Hepatic stellate cell (primary cell): ENCODE measurements at regions not wholly inside any gene's neighbourhood (a gene's known extent, or its start where the extent isn't known, plus 50 kb on each side); places are given as distances from the start of the nearest gene placed in this dataset.
"Not testable (repeated sequence)": the region's sequence is repeated elsewhere in the genome, so short reads cannot be mapped to it uniquely, and the experiment has no call there.

Source experiments
- DNase-seq: peaks from one replicate; pipeline ENCODE4 v3.0.0; 2011; ENCODE audit warnings: low spot score

DNA sequence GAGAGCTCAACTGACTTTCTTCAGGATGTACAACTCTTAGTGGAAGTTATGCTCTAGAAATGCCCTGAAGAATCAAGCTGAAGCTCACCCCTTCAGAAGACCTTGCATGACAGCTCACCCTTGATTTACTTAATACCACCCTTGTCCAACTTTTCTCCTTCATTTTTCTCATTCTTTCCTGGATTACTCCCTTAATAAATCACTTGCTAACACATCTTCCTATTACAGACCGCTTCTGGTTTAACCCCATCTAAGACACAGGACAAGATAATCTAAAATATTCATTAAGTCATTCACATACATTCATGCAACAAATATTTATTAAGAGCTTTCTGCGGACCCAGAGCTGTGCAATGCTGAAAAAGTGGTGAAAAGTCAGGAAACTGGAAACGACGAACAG, 630.7 kb upstream of the RORB start:
- no peak for DNase-seq

DNA sequence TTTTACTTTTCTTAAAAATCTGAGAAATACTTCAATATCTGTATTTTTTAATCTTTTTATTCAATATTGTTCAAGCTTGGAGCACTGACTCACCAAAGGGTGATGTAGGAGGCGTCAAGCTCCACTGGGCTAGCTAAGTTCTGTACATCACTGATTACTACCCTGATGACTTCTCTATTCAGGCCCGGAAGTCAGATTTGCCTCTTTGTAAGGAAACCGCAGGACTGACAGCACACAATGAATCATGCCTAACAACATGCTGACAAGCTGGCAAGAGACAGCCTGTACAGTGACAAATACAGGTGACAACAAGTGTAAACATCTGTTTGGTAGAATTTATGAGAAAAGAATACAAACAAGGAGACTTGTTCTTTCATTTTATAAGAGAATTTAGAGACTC, 627.9 kb upstream of the RORB start:
- no peak for DNase-seq

DNA sequence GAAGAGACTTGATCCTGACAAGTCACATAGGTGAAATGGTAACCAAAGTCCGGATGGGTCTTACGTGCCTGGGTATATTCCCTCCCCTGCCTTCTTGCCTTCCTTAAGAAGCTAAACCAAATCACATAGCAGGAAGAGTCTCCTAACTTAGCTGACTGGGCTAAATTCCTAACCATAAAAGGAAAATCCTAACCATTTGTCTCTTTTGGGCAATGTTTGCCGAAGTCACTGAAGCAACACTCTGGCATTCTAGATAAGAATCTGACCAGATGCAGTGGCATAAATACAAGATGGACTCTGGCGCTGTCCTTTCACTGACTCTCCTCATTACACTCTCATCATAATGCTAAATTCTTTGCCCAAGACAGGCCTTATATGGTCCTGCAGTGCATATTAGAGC, 625.5 kb upstream of the RORB start:
- DNase-seq, result no peak

DNA sequence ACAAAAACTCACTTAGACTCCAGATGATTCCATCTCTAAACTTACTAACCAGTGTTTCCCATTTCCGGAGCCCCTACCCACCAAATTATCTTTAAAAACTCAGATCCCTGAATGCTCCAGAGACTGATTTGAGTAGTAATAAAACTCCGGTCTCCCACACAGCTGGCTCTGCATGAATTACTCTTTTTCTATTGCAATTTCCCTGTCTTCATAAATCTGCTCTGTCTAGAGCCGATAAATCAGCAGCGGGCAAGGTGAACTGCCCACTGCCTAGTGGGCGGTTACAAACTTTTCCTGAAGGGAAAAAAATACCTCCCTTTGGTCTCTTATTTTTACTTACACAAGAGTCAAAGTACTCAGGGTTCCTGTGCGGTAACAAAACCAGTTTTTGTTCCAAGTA, 624.4 kb upstream of the RORB start:
- DNase-seq, result no peak

DNA sequence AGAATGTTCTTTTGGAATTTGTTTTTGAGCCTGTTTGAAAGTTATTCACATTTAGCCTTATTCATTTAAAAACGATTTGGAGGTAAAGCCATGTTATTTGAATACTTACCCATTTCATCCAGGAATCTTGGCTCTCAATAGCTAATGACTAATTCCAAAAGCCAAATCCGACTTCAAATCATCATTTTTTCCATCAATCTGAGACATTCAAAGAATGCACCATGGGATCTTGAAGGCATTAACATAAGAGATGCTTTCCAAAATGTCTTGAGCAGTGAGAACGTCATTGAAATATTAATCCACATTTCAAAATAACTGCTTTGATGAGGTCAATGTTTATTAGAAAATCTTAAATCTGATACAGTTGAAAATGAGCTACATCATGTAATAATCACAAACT, 617.0 kb upstream of the RORB start:
- no peak for DNase-seq

DNA sequence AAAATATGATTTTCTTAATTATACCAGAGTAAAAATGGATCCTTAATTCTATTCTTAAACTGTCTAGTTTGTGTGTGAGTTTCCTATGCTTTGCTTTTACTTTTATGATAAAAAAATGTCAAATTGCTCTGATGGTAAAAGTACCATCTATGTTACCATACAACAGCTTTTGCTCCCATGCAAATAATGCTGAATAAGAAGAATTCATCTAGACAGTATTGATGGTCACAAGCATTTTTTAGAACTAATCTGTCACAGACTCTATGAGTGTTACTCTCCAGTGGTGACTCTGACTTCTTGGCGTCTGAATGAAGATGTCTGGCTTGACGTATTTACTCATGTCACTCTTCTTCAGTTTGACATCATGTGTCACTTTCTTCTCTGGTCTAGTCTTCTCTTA, 608.1 kb upstream of the RORB start:
- DNase-seq, result no peak

DNA sequence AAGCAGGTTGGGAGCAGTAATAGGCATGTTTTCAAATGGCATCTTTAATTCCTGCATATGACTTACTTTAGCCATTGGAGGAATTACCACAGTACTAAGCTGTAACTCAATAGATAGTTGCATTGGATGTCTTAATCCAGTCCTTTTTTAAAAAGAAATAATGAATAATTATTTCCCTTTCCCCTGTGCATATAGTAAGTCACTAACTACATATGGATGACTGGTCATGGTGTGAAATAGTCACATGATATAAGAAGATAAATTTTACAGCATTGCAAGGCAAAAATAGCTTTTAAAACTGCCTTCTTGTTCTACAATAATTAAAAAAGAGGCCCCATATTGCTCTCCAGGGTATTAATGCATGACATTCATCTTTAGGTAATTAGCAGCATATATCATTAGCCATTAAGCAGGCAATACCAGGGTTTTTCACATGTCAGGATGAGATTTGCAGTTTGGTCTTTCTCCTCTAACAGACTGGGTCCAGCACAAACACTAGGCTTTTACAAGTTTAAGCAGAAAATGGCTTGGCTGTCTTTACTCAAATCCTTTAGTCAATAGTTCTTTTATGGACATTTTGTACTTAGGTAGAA, 606.4 kb upstream of the RORB start:
- DNase-seq, result no peak

DNA sequence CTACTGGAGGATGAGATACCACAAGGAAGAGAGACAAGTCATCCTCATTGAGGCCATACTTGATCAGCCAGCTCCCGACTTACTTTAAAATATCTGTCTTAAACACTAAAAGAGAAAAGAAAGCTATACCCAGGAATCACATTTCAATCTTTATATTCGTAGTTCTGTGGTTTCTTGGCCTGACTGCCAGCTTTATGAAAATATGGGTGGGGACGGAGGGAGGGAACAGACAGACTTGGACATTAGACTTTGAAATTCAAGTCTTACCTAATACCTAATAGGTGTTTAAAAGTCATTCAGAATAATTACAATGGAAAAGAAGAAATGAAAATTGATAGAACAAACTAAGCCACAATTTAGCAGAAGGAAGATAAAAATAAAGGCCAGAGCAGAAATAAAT, 604.8 kb upstream of the RORB start:
- DNase-seq, result no peak

DNA sequence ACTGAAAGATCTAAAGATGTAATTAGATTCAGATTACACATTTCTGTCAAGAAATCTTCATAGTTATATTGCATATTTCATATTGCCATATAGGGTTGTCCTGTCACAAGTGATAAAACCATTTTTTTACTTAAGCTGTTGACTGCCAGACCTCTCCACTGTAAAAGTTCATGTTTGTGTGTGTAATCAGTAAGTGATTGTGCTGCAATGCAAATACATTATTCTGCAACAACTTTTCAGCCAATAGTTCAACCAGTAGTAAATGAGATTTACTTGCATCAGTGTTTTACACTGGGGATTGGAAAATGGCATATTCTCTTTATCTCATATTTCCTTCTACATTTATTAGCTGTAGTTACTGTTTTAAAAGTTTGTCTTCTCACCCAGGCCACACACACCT, 603.9 kb upstream of the RORB start:
- no peak for DNase-seq

DNA sequence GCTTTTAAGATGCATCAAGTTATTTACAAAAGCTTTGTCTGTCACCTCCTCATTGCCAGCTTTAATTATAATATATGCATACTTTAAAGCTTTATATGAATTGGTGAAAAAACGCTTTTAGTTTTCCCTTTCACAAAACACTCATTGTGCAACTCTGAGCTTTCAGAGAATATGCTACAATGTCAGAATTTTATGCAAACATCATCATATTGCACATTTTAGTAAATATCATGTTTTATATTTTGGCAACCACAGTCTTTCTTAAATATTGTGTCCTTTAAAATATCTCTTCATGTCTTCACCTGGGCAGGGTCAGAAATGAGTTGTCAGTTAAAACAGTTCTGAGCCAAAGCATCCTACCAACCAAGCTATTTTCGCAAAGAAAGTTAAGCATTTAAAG, 601.1 kb upstream of the RORB start:
- no peak for DNase-seq

DNA sequence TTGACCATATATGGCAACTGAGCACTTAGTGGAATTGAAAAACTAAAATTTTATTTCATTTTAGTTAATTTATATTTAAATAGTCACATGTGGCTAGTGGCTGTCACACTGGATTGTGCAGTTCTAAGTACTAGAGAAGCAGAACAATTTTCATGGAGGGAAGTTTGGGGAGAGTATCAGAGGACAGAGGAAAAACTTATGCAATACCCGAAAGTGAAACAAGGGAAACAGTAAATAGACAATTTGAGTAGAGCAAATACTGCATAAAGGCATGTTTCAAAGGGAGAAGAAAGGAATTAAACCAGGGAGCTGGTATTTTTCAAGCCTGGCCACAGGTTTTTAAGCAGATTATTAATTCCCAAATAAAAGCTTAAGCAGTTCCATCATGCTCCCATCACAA, 590.5 kb upstream of the RORB start:
- no peak for DNase-seq

DNA sequence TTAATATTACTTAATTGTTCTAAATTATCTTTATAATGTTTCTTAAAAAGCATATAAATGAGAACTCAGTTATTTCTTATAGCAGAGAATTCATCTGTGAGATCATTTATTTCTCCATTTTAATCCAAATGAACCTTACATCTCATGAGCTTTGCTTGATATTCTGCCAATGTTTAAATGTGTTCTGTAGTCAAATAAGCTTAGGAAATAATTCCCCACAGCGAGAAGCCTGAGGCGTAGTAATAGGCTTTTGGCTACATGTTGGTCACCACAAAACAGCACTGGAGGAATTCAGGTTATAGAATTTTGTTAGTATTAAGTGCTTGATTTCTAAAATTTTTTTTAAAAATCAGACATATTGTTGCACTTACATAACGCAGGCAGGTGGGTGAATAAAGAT, 585.3 kb upstream of the RORB start:
- DNase-seq, result no peak

DNA sequence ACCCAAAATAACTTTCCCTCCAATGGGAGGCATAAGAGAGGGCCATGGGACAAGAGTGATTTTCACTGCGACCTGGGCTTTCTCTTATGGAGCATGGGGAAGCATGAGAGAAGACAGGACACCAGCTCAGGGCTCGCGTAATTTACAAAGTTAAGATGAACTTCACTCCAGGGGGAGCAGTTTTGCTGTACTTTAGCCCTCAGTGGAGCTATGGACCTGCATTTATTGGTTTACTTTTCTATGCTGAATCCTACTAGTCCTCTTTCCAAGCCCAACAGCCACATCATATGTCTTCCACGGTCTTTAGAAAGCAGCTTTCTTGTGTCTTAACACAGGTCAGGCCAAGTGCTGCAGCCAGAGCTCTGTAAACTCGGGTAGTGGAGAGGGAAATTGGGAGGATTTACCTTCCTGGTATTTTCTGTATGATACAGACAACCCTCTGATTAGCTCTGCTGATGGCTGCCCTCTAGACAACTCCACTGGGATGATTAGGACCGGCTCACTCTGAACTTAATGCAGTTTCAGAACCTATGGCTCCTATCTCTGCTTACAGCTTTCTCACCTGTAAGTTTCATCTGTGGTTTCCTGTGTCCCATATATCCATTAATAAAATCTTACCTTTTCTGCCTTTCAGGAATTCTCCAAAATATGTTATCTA, 581.0 kb upstream of the RORB start:
- no peak for DNase-seq

DNA sequence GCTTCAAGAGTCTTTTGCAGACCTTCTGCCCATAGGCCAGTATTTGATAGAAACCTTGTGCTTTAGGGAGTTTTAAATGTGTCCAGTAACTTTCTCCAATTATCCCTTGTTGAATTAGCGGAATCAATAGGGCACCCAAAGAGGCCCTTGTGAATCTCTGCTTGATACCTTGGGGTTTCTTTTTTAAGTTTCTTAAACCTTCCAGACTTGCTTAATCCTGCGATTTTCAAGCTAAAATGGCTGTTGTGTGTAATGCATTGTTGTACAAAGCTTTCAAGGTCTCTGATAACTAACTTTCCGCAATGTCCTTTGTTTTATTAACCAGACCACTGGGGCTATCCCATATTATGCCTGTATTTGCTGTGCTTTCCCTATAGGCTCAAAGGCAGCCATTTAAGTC, 577.4 kb upstream of the RORB start:
- no peak for DNase-seq

DNA sequence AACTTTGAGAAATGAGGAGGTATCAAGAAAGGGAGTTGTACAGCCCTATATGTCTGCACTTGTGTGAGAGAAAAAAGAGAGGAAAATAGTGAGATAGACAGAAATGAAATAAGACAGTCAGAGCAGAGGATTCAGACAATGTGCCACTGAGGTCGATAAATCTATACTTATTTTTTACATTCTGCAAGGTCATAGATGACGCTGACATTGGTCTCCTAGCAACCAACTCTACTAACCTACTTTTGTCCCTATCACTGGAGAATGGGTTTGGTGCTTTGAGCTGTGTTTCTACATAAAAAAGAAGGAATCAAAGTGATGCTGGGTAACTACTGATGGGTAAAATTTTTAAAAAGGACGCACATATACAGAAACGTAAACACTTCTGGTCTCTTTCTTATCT, 573.3 kb upstream of the RORB start:
- no peak for DNase-seq

DNA sequence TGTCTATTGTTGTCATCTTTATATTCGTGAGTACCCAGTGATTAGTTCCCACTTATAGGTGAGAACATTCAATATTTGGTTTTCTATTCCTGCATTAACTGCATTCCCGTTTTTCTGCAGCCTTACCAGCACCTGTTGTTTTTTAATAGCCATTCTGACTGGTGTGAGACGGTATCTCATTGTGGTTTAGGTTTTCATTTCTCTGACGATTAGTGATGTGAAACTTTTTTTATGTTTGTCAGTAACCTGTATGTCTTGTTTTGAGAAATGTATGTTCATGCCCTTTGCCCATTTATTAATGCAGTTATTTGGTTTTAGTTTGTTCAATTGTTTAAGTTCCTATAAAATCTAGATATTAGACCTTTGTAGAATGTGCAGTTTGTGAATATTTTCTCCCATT, 546.0 kb upstream of the RORB start:
- no peak for DNase-seq

DNA sequence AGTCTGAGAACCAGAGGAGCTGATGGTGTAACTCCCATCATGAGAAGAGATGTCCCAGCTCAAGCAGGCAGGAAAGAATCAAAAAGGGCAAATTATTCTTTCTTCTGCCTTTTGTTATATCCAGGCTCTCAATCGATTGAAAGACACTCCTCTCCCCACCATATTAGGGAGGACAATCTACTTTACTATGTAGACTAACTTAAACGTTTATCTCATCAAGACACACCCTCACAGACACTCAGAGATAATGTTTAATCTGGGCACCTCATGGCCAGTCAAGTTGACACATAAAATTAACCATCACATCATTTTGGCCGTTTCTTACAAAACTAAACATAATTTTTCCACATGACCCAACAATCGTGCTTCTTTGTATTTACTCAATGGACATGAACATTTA, 534.3 kb upstream of the RORB start:
- no peak for DNase-seq

DNA sequence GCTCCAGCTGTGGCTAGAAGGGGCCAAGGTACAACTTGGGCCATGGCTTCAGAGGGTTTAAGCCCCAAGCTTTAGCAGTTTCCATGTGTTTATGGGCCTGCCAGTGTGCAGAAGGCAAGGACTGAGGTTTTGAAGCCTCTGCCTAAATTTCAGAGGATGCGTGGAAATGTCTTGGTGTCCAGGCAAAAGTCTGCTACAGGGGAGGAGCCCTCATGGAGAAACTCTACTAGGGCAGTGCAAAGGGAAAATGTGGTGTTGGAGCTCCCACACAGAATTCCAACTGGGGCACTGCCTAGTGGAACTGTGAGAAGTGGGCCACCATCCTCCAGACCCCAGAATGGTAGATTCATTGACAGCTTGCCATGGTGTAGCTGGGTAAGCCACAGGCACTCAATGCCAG, 527.2 kb upstream of the RORB start:
- no peak for DNase-seq

DNA sequence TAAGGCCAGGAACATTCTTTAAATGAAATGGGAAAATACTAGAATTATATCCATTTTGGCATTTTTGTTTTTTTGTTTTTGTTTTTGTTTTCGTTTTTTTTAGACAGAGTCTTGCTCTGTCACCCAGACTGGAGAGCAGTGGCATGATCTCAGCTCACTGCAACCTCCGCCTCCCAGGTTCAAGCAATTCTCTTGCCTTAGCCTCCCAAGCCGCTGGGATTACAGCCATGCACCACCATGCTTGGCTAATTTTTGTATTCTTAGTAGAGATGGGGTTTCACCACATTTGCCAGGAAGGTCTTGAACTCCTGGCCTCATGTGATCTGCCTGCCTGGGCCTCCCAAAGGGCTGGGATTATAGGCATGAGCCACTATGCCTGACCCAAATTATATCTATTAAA, 520.7 kb upstream of the RORB start:
- not testable (repeated sequence) for DNase-seq

DNA sequence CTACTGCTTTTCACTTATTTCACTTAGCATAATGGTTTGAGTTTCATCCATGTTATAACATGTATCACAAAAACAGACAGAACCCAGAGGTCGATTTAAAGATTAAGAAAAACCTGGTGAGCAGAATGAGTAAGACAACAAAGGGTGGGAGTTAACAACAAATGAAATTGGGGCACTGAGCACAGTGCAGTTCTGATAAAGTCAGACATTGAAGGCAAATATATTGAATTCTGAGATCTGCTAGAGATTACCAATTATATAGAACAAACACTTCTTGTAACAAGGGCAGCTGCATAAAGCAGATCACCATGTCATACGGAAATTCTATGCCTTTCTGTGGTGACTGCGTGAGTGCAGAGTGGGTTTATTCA, 517.3 kb upstream of the RORB start:
- no peak for DNase-seq

DNA sequence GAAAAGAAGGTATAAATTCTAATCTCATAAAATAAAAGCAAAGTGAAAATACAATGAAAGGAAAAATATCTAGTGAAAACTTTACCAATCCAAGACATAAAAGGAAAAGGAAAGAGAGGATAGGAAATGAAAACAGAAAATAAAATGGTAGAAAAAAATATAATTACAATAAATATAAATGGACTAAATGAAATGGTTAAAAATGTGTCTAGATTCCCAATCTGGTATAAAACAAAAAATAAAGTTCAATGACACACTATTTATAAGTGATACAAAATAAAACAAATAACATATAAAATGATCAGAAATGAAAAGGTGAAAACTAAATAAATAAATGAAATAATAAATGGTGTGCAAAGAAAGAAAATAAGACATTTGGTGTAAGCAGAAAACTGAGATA, 516.4 kb upstream of the RORB start:
- no peak for DNase-seq

DNA sequence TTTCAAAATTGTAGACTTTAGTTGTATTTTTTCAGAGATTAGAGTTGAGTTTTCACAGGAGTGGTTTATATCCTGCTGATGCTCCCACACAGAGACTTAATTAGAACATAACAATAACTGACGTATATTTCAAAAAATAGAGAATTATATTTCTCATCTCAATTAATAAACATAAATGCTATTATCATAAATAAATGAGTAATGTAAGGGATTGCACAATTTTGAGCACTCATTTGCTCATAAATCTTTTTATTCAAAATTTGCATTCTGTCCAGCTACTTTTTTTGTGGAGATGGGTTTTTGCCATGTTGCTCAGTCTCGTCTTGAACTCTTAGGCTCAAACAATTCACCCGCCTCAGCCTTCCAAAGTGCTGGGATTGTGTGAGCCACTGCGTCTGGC, 515.7 kb upstream of the RORB start:
- no peak for DNase-seq

DNA sequence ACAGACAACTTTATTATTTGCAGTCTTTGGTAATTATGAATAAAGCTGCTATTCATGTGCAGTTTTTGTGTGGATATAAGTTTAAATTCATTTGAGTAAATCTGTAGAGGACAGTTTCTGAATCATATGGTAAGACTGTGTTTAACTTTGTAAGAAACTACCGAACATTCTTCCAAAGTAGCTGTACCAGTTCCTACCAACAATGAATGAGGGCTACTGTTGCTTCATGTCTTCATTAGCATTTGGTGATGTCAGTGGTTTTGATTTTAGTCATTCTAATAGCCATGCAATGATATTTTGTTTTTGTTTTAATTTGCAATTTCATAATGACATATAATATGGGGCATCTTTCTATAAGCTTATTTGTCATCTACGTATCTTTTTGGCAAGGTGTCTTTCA, 501.3 kb upstream of the RORB start:
- no peak for DNase-seq

DNA sequence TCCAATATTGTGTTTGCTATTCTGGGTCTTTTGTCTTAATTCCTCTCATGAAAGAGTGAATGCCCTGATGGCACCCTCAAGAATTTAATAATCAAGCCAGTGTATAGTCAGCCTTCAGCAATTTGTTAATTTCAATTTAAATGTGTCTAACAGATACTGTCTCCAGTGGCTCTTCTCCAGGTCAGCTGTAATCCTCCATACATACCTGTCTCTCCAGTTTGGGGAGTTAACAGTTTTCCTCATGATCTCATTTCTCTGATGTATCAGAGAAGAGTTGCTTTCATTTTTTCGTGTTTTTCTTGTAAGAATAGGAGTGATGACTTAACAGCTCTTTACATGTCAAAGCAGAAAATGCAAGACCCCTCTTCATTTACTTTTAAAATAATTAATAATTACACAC, 500.3 kb upstream of the RORB start:
- DNase-seq, result no peak

DNA sequence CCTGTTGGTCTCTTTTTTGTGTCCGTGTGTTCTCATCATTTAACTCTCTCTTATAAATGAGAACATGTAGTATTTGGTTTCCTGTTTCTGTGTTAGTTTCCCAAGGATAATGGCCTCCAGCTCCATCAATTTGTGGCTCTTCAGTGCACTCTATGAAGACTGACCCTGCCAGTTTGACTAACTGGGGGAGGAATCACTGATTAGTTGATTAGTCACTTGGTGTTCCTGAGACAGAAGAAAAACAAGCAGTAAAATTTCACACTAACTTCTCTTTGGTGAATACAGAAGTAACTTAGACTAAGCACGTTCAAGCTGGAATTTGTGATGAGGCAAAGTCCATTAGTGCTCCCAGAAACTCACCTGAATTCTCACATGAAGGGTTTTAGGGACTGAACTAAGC, 495.8 kb upstream of the RORB start:
- no peak for DNase-seq
